PC-3 (cell line): ENCODE measurements at regions not wholly inside any gene's neighbourhood (a gene's known extent, or its start where the extent isn't known, plus 50 kb on each side); places are given as distances from the start of the nearest gene placed in this dataset.

ENCODE experiments used
- CTCF ChIP-seq: fragments of 300-600 bp; sonication (generic); conservative IDR thresholded peaks from 2 replicates; pipeline ENCODE4 v1.5.1; 2017; ENCODE audit warnings: antibody characterized with exemption, low read depth, mild to moderate bottlenecking, low read length
- EZH2 ChIP-seq: fragments of 300-600 bp; sonication (generic); IDR thresholded peaks from one replicate; pipeline ENCODE4 v1.6.1; 2017; ENCODE audit warnings: antibody characterized with exemption, mild to moderate bottlenecking, low read length; ENCODE audit not compliant: unreplicated experiment
- EZH2phosphoT487 ChIP-seq: fragments of 300-600 bp; sonication (generic); IDR thresholded peaks from 2 replicates; pipeline ENCODE4 v1.6.1; 2018; ENCODE audit warnings: mild to moderate bottlenecking, antibody characterized with exemption, low read length, borderline replicate concordance

- TF ChIP-seq CTCF (no peak), EZH2phosphoT487 (no peak), EZH2 (no peak)
Observed at GRCh38 chr4:67346654-67347053, 198.6 kb downstream of the CENPC start.
